Putamen (tissue), 1 donor: ENCODE measurements at regions not wholly inside any gene's neighbourhood (a gene's known extent, or its start where the extent isn't known, plus 50 kb on each side); places are given as distances from the start of the nearest gene placed in this dataset.

Experiments
- DNase-seq: peaks from one replicate; pipeline ENCODE4 v3.0.0-alpha.2; 2016; ENCODE audit warnings: low spot score

DNA sequence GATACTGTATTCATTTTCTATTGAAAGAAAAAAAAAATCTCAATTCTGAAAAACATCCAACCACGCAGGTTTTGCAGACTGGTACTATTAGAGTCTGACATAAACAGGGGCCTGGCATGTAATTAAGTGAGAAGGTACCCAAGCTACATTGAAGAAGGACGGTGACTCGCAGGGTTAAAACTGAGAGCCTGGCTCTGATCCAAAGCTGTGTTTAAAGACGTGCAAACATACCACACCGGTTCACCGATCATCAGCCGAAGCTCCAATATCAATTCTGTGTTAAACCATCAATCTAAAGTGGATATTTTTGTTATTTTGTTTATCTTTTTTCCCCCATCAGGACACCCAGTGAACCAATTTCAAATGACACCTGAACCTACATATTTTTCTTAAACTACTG lies 108.1 kb upstream of the DIO3 start:
- no peak for DNase-seq

GRCh38 chr14:101454229-101454628 lies 107.1 kb upstream of the DIO3 start:
- no peak for DNase-seq

- no peak for DNase-seq
Observed at GRCh38 chr14:101456246-101457175, 104.8 kb upstream of the DIO3 start.

DNA sequence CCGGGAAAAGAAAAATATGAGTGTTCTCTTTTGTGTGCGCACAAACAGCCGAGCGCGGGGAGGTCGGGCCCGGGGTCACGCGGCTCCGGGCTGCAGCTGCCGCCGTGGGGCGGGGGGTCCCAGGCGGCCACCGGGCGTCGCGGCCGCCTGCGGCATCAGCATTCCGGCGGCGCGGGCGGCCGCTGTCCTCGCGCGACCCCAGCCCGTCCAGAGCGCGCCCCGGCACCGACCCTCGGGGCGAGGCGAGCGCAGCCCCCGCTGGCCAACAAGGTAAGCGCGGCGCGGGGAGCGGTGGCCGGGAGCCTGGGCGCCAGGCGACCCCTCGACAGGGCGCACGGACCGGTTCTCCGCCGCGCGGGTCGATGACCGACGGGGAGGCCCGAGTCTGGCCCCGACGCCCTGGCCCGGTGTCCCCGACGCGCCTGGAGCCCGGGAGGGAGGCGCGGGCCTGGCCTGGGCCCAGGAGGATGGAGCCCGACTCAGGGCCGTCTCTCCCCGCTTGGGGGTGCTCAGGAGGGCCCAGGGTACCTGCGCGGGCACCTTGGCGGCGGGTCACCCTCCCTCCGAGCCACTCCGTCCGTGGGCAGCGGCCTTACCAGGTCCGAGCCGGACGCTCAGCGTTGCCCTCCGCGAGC lies 103.9 kb upstream of the DIO3 start:
- no peak for DNase-seq

GRCh38 chr14:101457936-101458740 lies 103.2 kb upstream of the DIO3 start:
- DNase-seq: no peak

- no peak for DNase-seq
Observed at GRCh38 chr14:101458741-101459550, 102.3 kb upstream of the DIO3 start.

- no peak for DNase-seq
Observed at GRCh38 chr14:101459551-101459900, 101.8 kb upstream of the DIO3 start.

DNA sequence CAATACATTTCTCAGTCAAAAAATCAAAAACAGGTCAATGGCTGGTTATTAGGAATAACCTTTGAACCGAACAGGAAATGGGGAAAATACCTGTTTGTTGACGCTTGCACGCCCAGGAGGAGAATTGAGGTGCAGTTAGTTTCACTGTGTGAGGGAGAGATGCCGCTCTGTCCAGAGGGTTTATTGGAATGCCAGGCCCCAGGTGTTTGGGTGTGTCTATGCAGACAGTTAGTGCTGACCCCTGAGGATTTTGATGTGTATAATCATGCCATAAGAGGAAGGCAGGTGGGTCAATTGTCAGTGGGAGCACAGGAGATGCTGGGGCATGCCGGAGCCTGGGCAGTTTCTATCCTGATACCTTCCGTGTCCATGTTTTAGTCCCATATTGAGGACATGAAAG lies 100.8 kb upstream of the DIO3 start:
- DNase-seq: no peak

DNA sequence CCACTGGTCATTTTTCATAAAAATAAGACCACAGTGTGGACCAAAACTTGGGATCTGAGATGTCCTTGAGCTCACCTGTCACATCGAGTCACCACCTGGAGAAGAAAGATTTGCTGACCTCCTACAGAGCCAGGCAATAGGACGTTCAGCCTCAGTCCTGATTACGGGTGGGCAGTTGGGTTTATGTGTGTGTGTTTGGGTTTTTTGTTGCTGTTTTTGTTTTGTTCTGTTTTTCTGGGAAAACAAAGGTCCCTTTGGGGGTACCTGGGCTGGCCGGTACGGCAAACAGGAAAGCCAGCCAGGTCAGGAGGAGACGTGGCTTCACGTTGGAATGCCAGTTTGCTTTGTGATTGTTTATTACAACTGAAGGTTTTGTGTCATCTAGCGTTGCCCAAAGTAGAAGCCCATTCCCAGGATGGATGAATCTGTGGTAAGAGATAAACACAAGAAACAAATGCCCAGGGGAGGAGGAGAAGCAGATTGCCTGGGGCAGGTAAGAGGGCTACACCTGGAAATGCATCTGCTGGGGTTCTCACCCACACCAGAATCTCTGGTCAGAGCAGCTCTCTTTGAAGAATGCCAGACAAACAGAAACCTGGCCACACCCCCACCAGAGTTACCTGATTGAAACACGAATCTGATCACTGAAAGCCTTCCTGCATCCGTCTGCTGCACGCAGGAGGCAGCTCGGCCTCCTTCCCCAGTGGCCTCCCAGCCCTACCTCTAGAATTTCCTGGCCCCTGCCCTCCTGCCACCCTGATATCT lies 100.1 kb upstream of the DIO3 start:
- no peak for DNase-seq

DNA sequence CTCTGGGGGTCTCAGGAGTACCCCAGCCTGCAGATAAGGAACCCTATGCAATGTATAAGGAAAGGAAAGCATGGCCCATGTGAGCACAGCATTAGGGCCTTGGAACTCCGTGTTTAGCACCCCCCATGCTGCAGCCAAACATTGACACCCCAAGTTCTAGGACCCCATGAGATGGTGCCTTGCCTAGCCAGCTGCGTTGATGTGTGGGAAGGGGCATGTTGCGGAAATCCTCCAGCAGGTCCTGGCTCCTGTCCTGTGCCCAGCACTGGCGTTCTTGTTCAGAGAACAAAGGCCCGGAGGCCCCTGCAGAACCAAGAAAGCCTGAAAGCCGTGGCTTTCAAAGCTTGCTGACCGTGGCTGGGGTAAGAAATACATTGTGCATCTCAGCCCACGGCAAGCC lies 99.4 kb upstream of the DIO3 start:
- no peak for DNase-seq

DNA sequence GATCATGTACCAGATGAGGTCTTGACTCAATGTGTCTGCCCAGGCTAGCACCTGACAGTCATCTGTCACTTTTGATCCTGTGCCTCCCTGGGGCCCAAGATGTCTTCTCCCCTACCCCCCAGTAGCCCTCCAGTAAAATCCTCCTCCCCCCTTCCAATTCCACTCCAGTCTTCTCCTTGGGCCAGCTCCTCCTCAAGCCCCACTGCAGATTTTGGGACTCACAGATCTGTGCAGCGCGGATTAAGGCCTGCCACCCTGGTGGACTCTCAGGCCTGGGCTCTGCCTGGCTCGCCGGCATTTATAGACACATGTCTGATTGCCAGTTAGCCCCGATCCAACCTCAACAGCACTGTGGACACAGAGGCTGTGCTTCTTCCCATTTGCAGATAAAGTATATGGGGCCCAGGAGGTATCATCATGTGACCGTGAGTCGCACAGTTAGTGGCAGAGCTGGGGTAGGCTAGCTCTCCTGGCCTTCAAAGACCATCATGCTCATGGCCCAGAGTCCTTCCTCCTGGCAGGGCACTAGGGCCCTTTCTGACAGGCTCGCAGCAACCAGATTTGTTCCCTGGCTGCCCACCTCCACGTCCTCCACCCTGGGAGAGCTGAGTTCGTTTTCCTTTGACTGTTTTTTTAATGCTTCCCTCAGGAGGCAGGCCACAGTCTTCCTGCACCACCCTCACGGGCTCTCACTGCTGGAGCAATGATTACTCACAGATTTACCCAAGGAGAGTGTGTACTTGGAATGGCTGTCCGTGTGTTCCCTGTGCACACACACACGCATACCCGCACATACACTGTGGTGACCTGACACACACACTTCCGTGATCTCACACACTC lies 98.3 kb upstream of the DIO3 start:
- no peak for DNase-seq

- no peak for DNase-seq
Observed at GRCh38 chr14:101463566-101464171, 97.6 kb upstream of the DIO3 start.

DNA sequence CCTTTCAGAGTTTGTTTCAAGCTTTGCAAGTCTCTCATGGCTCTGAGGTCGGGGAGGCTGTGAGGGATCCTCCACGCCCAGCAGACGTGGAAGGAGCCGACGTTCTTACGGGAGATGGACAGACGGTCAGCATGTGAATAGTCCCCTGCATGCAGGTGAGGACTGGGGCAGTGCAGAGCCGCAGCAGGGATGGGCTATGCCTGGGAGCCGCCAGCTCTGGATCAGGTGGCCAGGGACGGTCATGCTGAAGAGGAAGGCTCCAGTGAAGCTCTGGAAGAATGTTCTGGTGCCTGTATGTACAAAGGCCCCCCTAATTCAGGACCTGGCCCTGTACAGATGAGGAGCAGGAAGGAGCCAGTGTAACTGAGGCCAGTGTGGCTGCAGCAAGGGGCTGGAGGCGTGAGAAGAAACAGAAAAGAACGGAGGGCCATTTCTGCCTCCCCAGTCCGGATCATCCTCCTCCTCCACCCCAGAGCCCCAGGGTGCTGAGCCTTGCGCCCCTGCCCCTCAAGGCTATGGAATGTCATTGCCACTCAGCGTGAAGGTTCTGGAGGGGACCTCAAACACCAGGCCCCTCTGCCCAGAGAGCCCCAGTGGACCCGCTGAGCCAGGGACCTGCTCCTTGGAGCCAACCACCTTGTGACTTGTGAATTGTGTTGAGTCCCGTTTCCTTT lies 96.8 kb upstream of the DIO3 start:
- DNase-seq: no peak

- DNase-seq: no peak
Observed at GRCh38 chr14:101464984-101465794, 96.1 kb upstream of the DIO3 start.

DNA sequence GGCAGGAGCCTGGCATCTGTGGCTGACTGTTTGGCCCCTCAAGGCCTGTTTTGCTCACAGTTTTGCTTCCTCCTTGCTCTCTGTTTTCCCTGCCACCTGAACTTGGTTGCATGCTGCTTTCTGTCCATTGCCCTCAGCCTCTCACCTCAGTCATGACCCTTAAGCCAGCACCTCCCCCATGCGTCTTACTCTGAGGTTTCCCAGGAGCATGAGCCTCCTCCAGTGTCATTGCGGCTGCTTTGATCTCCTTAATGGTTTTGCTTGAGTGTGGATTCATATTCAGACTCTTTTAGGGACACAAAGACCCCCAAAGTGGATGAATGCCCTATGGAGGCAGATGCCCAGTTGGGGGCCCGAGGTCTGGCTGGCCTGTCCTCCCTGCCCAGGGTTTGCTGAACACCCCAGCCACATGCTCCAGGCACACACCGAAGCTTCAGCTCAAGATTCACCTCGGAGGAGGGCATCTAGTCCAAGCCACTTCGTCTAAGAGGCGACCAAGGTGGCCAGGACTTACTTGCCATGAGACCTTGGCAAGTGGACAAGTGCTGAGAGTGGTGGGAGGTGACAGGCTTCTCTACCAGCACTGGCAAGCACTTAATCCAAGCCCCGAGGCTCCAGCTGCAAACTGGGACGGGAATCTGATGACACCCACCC lies 95.4 kb upstream of the DIO3 start:
- DNase-seq: no peak

- no peak for DNase-seq
Observed at GRCh38 chr14:101466456-101467180, 94.7 kb upstream of the DIO3 start.
